ENCODE measurements at regions not wholly inside any gene's neighbourhood (a gene's known extent, or its start where the extent isn't known, plus 50 kb on each side); places are given as distances from the start of the nearest gene placed in this dataset.

GRCh38 chr16:60458255-60458654 lies 1578.0 kb downstream of the CDH8 start:
- TF ChIP-seq, protein P1, sequence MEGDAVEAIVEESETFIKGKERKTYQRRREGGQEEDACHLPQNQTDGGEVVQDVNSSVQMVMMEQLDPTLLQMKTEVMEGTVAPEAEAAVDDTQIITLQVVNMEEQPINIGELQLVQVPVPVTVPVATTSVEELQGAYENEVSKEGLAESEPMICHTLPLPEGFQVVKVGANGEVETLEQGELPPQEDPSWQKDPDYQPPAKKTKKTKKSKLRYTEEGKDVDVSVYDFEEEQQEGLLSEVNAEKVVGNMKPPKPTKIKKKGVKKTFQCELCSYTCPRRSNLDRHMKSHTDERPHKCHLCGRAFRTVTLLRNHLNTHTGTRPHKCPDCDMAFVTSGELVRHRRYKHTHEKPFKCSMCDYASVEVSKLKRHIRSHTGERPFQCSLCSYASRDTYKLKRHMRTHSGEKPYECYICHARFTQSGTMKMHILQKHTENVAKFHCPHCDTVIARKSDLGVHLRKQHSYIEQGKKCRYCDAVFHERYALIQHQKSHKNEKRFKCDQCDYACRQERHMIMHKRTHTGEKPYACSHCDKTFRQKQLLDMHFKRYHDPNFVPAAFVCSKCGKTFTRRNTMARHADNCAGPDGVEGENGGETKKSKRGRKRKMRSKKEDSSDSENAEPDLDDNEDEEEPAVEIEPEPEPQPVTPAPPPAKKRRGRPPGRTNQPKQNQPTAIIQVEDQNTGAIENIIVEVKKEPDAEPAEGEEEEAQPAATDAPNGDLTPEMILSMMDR (IDR thresholded peaks at IDR 0.05; ENCODE audit: low read depth, low read length, missing input control) = no peak
- no peak for TF ChIP-seq REST (IDR thresholded peaks at IDR 0.05)
- no peak for TF ChIP-seq TAF1 (conservative IDR thresholded peaks at IDR 0.05)
- TF ChIP-seq SP1 (IDR thresholded peaks at IDR 0.05) = no peak
- no peak for TF ChIP-seq RAD21 (IDR thresholded peaks at IDR 0.05)
- TF ChIP-seq FOXA1 (IDR thresholded peaks at IDR 0.05) = no peak

All from liver (tissue), 3 donors.